OCI-LY1 (cell line): ENCODE measurements at regions not wholly inside any gene's neighbourhood (a gene's known extent, or its start where the extent isn't known, plus 50 kb on each side); places are given as distances from the start of the nearest gene placed in this dataset.

Source experiments
- H2AFZ ChIP-seq: fragments of 200-600 bp; sonication (generic), shearing (Covaris generic); 2 replicates; pipeline ENCODE4 v1.6.0; 2014; ENCODE audit warnings: antibody characterized with exemption, mild to moderate bottlenecking, low read length
- H3F3A ChIP-seq: fragments of 200-600 bp; sonication (generic), shearing (Covaris generic); 2 replicates; pipeline ENCODE4 v1.6.0; 2014; ENCODE audit warnings: mild to moderate bottlenecking, antibody characterized with exemption, low read length, moderate library complexity; ENCODE audit not compliant: insufficient read depth
- H3K27ac ChIP-seq: fragments of 200-600 bp; sonication (generic); 2 replicates; pipeline ENCODE4 v1.5.1; 2014; ENCODE audit warnings: low read length, mixed run types, mild to moderate bottlenecking, low read depth; ENCODE audit not compliant: poor library complexity, severe bottlenecking
- H3K27me3 ChIP-seq: fragments of 200-600 bp; sonication (generic); 2 replicates; pipeline ENCODE4 v1.6.0; 2014; ENCODE audit warnings: antibody characterized with exemption, mild to moderate bottlenecking, low read length, moderate library complexity; ENCODE audit not compliant: insufficient read depth
- H3K36me3 ChIP-seq: fragments of 200-600 bp; sonication (generic); 2 replicates; pipeline ENCODE4 v1.6.1; 2014; ENCODE audit warnings: mild to moderate bottlenecking, antibody characterized with exemption, low read length, moderate library complexity, mixed read lengths; ENCODE audit not compliant: insufficient read depth
- H3K4me1 ChIP-seq: fragments of 200-600 bp; sonication (generic); 2 replicates; pipeline ENCODE4 v1.5.1; 2014; ENCODE audit warnings: mild to moderate bottlenecking, low read length, moderate library complexity; ENCODE audit not compliant: insufficient read depth, severe bottlenecking
- H3K4me2 ChIP-seq: fragments of 200-600 bp; sonication (generic), shearing (Covaris generic); 2 replicates; pipeline ENCODE4 v1.6.1; 2014; ENCODE audit warnings: low read length
- H3K4me3 ChIP-seq: fragments of 200-600 bp; sonication (generic); 2 replicates; pipeline ENCODE4 v1.5.1; 2014; ENCODE audit warnings: low read length, low read depth, mild to moderate bottlenecking, mixed read lengths; ENCODE audit not compliant: poor library complexity, severe bottlenecking
- H3K79me2 ChIP-seq: fragments of 200-600 bp; shearing (Covaris generic); 2 replicates; pipeline ENCODE4 v1.6.1; 2016; ENCODE audit warnings: mixed run types, low read length, mixed read lengths; ENCODE audit not compliant: insufficient read depth
- H3K9ac ChIP-seq: fragments of 200-600 bp; sonication (generic), shearing (Covaris generic); 2 replicates; pipeline ENCODE4 v1.6.1; 2014; ENCODE audit warnings: mild to moderate bottlenecking, low read length, mixed read lengths
- H3K9me2 ChIP-seq: fragments of 200-600 bp; sonication (generic), shearing (Covaris generic); 2 replicates; pipeline ENCODE4 v1.6.1; 2014; ENCODE audit warnings: low read depth, mild to moderate bottlenecking, low read length, mixed read lengths
- H3K9me3 ChIP-seq: fragments of 200-600 bp; shearing (Covaris generic); 2 replicates; pipeline ENCODE4 v1.6.1; 2014; ENCODE audit warnings: low read length, mixed read lengths
- H4K20me1 ChIP-seq: fragments of 200-600 bp; sonication (generic), shearing (Covaris generic); 2 replicates; pipeline ENCODE4 v1.6.0; 2016; ENCODE audit warnings: mild to moderate bottlenecking, low read length; ENCODE audit not compliant: insufficient read depth
- EZH2 ChIP-seq: fragments of 200-600 bp; sonication (generic), shearing (Covaris generic); IDR thresholded peaks from 2 replicates; pipeline ENCODE4 v1.8.0; 2017; ENCODE audit warnings: borderline replicate concordance, mixed run types, mild to moderate bottlenecking, antibody characterized with exemption, low read length, moderate library complexity, mixed read lengths
- TF ChIP-seq, protein P1 (sequence below): fragments of 200-600 bp; sonication (generic), shearing (Covaris generic); IDR thresholded peaks from 2 replicates; pipeline ENCODE4 v1.5.1; 2017; ENCODE audit warnings: mild to moderate bottlenecking, antibody characterized with exemption, low read length, moderate library complexity, mixed read lengths

DNA sequence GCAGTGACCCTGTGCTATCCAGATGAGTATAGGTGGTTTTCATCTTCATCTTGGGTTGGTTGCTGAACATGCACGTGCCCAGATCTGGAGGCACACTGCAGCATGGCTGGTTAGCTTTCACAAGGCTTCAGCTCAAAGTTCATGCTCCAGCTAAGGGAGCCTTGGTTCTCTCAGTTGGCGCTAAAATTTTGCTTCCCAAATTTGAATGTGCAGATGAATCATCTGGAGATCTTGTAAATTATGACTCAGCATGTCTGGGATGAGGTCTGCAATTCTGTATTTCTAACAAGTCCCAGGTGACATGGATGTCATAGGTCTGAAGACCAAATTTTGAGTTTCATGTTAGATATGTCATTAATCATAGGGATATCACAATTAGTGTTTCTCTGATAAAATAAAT, 230.8 kb downstream of the FOXA2 start:
- H3K79me2 ChIP-seq, result no peaks in the 10 kb centered on the region
- H3K27ac ChIP-seq, result no peak overlapping the region
- no peaks in the 10 kb centered on the region for H3K4me1 ChIP-seq
- no peak overlapping the region for H3K4me2 ChIP-seq
- H3K9ac ChIP-seq, result no peak overlapping the region
- no peaks in the 10 kb centered on the region for H3K9me2 ChIP-seq
- H2AFZ ChIP-seq, result no peak overlapping the region
- no peaks in the 10 kb centered on the region for H4K20me1 ChIP-seq
- TF ChIP-seq EZH2, result no peak
- TF ChIP-seq, protein P1, sequence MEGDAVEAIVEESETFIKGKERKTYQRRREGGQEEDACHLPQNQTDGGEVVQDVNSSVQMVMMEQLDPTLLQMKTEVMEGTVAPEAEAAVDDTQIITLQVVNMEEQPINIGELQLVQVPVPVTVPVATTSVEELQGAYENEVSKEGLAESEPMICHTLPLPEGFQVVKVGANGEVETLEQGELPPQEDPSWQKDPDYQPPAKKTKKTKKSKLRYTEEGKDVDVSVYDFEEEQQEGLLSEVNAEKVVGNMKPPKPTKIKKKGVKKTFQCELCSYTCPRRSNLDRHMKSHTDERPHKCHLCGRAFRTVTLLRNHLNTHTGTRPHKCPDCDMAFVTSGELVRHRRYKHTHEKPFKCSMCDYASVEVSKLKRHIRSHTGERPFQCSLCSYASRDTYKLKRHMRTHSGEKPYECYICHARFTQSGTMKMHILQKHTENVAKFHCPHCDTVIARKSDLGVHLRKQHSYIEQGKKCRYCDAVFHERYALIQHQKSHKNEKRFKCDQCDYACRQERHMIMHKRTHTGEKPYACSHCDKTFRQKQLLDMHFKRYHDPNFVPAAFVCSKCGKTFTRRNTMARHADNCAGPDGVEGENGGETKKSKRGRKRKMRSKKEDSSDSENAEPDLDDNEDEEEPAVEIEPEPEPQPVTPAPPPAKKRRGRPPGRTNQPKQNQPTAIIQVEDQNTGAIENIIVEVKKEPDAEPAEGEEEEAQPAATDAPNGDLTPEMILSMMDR, result no peak
- no peaks in the 10 kb centered on the region for H3F3A ChIP-seq
- no peak overlapping the region for H3K4me3 ChIP-seq
- no peaks in the 10 kb centered on the region for H3K9me3 ChIP-seq
- H3K36me3 ChIP-seq, result no peaks in the 10 kb centered on the region
- no peaks in the 10 kb centered on the region for H3K27me3 ChIP-seq

DNA sequence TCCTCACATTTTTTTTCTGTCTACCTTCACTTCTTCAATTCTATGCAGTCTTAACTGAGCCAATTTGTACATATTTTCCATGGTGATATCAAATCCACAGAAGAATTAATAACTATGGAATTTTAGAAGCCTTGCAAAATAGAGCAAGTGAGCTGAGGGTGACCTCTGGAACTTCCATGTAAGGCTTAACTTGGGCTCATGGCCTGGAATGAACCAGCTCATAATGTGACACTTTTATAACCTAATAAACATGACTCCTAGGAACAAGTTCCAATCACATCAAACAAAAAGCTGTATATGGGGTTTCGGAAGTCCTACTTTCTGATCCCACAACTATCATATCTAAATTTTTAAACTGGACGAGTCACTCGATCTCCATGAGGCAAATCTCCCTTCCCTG, 232.4 kb downstream of the FOXA2 start:
- H3K4me3 ChIP-seq, result no peak overlapping the region
- H3K36me3 ChIP-seq, result no peaks in the 10 kb centered on the region
- no peak overlapping the region for H3K27ac ChIP-seq
- H3K4me1 ChIP-seq, result no peaks in the 10 kb centered on the region
- no peak overlapping the region for H2AFZ ChIP-seq
- TF ChIP-seq EZH2, result no peak
- TF ChIP-seq, protein P1, result no peak
- H3K9me2 ChIP-seq, result no peaks in the 10 kb centered on the region
- no peak overlapping the region for H3K9ac ChIP-seq
- no peaks in the 10 kb centered on the region for H3K27me3 ChIP-seq
- no peaks in the 10 kb centered on the region for H3K9me3 ChIP-seq
- H3K4me2 ChIP-seq, result no peak overlapping the region
- H3F3A ChIP-seq, result no peaks in the 10 kb centered on the region
- no peaks in the 10 kb centered on the region for H3K79me2 ChIP-seq
- H4K20me1 ChIP-seq, result no peaks in the 10 kb centered on the region

DNA sequence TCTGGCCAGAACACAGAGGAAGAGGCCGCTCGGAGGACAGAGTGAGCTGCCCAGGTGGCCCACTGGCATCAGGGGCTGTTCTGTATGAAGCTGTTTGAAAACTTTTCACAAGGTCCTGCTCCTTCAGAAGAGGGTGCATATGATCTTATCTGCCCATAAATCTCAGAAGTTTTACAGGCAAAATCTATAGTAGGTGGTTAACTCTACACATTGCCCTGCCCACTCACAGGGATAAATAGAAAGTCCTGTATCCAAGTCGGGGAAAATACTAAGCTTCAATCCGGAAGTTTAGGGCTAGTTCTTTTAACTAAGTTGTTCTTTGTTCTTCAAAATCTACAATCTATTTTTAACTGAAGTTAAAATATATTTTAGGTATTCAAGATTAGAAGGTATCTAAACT, 233.7 kb downstream of the FOXA2 start:
- Histone ChIP-seq H2AFZ (no peak overlapping the region), H3K9me2 (no peaks in the 10 kb centered on the region), H3K4me1 (no peaks in the 10 kb centered on the region), H3K36me3 (no peaks in the 10 kb centered on the region), H3K4me2 (no peak overlapping the region), H3K27me3 (no peaks in the 10 kb centered on the region), H3K4me3 (no peak overlapping the region), H3K9me3 (no peaks in the 10 kb centered on the region), H3K79me2 (no peaks in the 10 kb centered on the region), H4K20me1 (no peaks in the 10 kb centered on the region), H3K9ac (no peak overlapping the region), H3F3A (no peaks in the 10 kb centered on the region), H3K27ac (no peak overlapping the region)
- no peak for TF ChIP-seq EZH2
- TF ChIP-seq, protein P1, result no peak
